Smooth muscle cell of the brain vasculature (primary cell): ENCODE measurements at regions not wholly inside any gene's neighbourhood (a gene's known extent, or its start where the extent isn't known, plus 50 kb on each side); places are given as distances from the start of the nearest gene placed in this dataset.
"Not testable (repeated sequence)": the region's sequence is repeated elsewhere in the genome, so short reads cannot be mapped to it uniquely, and the experiment has no call there.

Experiments used
- DNase-seq: peaks from one replicate; pipeline ENCODE4 v3.0.0-alpha.2; 2012; ENCODE audit warnings: low read depth, low spot score

- DNase-seq, result no peak
Observed at GRCh38 chr16:73126525-73126853, 78.6 kb upstream of the ZFHX3 start.

GRCh38 chr16:73125850-73126524 is 78.1 kb upstream of the ZFHX3 start:
- no peak for DNase-seq

- no peak for DNase-seq
Observed at GRCh38 chr16:73124665-73125375, 76.9 kb upstream of the ZFHX3 start.

- DNase-seq, result no peak
Observed at GRCh38 chr16:73124097-73124652, 76.2 kb upstream of the ZFHX3 start.

- no peak for DNase-seq
Observed at GRCh38 chr16:73122604-73123391, 74.9 kb upstream of the ZFHX3 start.

GRCh38 chr16:73116576-73116975 is 68.6 kb upstream of the ZFHX3 start:
- no peak for DNase-seq

- DNase-seq, result no peak
Observed at GRCh38 chr16:73113336-73113735, 65.4 kb upstream of the ZFHX3 start.

- DNase-seq, result no peak
Observed at GRCh38 chr16:73108195-73108963, 60.5 kb upstream of the ZFHX3 start.

- no peak for DNase-seq
Observed at GRCh38 chr16:73107371-73107770, 59.4 kb upstream of the ZFHX3 start.

- no peak for DNase-seq
Observed at GRCh38 chr16:73106329-73107034, 58.6 kb upstream of the ZFHX3 start.

- no peak for DNase-seq
Observed at GRCh38 chr16:73101568-73101967, 53.6 kb upstream of the ZFHX3 start.

- DNase-seq, result not testable (repeated sequence)
Observed at GRCh38 chr16:73099601-73100000, 51.7 kb upstream of the ZFHX3 start.
